VCaP (cell line): ENCODE measurements at regions not wholly inside any gene's neighbourhood (a gene's known extent, or its start where the extent isn't known, plus 50 kb on each side); places are given as distances from the start of the nearest gene placed in this dataset.

ENCODE experiments used
- H3K27ac ChIP-seq: fragments of 450-650 bp; 2 replicates; pipeline ENCODE4 v1.5.1; 2017
- CTCF ChIP-seq: fragments of 450-650 bp; conservative IDR thresholded peaks from 2 replicates; pipeline ENCODE4 v1.5.1; 2017; ENCODE audit warnings: mild to moderate bottlenecking, moderate library complexity

GRCh38 chr2:212945526-212945925 lies 205.9 kb downstream of the IKZF2 start:
- no peak for TF ChIP-seq CTCF
- H3K27ac ChIP-seq: no peak overlapping the region

- no peak overlapping the region for H3K27ac ChIP-seq
- no peak for TF ChIP-seq CTCF
Measured at GRCh38 chr2:212943351-212943750, 208.1 kb downstream of the IKZF2 start.

GRCh38 chr2:212941361-212941760 lies 210.1 kb downstream of the IKZF2 start:
- peak overlapping the region; percentile 87 for H3K27ac ChIP-seq
- TF ChIP-seq CTCF: 0 out of 2 replicates have a peak, but pooled peaks have one; percentile 15

- no peak for TF ChIP-seq CTCF
- peak overlapping the region; percentile 87 for H3K27ac ChIP-seq
Measured at GRCh38 chr2:212940816-212941215, 210.6 kb downstream of the IKZF2 start.

- TF ChIP-seq CTCF: no peak
- H3K27ac ChIP-seq: peak overlapping the region; percentile 87
Measured at GRCh38 chr2:212939777-212940531, 211.5 kb downstream of the IKZF2 start.

- no peak for TF ChIP-seq CTCF
- H3K27ac ChIP-seq: peak overlapping the region; percentile 87; the same call in 1 of the 2 replicates
Measured at GRCh38 chr2:212938144-212938793, 213.1 kb downstream of the IKZF2 start.

GRCh38 chr2:212936572-212936971 lies 214.8 kb downstream of the IKZF2 start:
- no peak for TF ChIP-seq CTCF
- H3K27ac ChIP-seq: no peak overlapping the region
